ENCODE measurements at regions not wholly inside any gene's neighbourhood (a gene's known extent, or its start where the extent isn't known, plus 50 kb on each side); places are given as distances from the start of the nearest gene placed in this dataset.

DNA sequence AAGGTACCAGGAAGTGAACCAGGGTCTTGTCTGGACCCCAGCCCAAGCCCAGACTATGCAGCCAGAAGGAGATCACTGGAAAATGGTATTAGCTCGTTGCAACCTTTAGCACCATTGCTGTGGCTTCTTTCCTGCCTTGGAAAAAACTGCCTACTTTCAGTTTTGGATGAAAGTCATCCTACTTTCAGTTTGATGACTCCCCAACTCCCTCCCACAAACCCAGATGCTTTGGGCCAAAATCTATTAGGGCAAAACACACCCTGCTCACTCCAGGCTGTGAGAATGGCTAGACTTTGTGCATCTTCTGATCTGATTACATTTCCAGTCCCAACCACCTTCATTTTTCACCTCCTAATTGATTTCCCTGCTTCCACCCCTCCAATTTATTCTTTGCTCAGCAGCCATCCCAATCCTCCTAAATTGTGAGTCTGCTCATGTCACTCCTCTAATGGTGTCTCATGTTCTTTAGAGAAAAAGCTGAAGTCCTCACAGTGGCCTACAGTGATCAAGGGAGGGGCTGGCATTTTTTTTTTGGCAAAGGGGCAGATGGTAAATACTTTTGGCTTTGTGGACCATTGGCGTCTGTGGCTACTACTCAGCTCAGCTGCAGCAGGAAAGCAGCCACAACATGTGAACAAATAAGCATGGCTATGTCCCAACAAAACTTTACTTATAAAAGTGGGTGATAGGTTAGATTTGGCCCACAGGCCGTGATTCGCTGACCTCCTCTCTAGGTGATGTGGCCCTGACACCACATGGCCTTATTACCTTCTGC, 368.7 kb downstream of the SLC4A3 start:
- Histone ChIP-seq H3K27ac (ENCODE audit: low read depth, low read length) (no peak overlapping the region), H3K36me3 (ENCODE audit: insufficient read depth, low read length) (no peaks in the 10 kb centered on the region)
- no peak for DNase-seq (ENCODE audit: insufficient read length, low spot score, missing footprints)

DNA sequence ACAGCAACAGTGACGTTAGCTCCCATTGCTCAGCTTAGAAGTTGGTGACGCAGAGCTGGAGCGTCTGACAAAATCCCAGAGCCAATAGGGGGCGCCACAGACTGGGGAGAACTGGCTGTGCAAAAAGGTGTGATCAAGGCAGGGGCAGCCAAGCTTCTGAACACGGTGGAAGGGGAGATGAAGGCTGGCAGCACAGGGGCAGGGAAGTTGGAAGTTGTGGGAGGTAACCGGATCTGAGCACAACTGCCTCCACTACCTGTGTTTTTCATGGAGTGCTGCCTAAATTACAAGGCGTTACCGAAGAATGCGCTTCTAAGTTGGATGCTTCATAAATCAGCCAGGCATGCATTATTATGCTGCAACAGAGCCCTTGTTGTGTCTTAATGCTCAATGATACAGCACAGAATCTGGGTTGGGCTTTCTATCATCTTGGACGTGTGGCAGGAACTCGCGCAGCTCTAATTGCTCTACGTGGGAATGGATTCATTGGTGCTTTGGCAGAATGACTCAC, 370.0 kb downstream of the SLC4A3 start:
- peaks cover 17% of the 10 kb centered on the region for H3K4me1 ChIP-seq (ENCODE audit: insufficient read depth, low read length)
- no peak for DNase-seq (ENCODE audit: insufficient read length, low spot score, missing footprints)

More for the DNA sequence above, 368.7 kb downstream of the SLC4A3 start:
- H3K27me3 ChIP-seq (ENCODE audit: insufficient read depth, low read length) = no peaks in the 10 kb centered on the region
- no peak overlapping the region for H3K4me3 ChIP-seq (ENCODE audit: insufficient read depth, low read length)
- TF ChIP-seq, protein P1, sequence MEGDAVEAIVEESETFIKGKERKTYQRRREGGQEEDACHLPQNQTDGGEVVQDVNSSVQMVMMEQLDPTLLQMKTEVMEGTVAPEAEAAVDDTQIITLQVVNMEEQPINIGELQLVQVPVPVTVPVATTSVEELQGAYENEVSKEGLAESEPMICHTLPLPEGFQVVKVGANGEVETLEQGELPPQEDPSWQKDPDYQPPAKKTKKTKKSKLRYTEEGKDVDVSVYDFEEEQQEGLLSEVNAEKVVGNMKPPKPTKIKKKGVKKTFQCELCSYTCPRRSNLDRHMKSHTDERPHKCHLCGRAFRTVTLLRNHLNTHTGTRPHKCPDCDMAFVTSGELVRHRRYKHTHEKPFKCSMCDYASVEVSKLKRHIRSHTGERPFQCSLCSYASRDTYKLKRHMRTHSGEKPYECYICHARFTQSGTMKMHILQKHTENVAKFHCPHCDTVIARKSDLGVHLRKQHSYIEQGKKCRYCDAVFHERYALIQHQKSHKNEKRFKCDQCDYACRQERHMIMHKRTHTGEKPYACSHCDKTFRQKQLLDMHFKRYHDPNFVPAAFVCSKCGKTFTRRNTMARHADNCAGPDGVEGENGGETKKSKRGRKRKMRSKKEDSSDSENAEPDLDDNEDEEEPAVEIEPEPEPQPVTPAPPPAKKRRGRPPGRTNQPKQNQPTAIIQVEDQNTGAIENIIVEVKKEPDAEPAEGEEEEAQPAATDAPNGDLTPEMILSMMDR (IDR thresholded peaks at IDR 0.05; ENCODE audit: extremely low read depth, low read depth, low read length) = no peak
- H3K79me2 ChIP-seq (ENCODE audit: insufficient read depth, low read length) = no peaks in the 10 kb centered on the region
- H3K4me1 ChIP-seq (ENCODE audit: insufficient read depth, low read length) = peaks cover 5% of the 10 kb centered on the region
- H2AFZ ChIP-seq (ENCODE audit: low read length) = peak overlapping the region; percentile 49
- no peak overlapping the region for H3K4me2 ChIP-seq (ENCODE audit: insufficient read depth, low read length)
- H3K9me3 ChIP-seq (ENCODE audit: low read depth, low read length) = no peaks in the 10 kb centered on the region
- no peaks in the 10 kb centered on the region for H4K20me1 ChIP-seq (ENCODE audit: insufficient read depth, low read length)

DNA sequence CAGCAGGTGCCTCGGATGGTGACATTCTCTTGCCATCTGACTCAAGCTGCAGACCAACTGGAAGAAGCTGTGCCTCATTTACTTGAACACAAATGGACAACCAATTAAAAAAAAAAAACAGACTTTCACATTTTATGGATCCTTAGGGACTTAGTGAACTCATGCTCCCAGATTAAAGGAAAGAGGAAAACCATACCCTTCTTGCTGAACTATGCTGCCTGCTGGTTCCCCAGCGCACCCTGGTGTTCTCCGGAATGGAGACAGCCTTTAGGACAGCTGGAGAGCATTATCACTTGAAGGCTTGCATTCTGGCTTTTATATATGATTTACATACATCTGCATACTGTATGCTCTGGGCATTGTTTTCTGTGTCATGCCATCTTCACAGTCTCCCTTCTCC, 370.7 kb downstream of the SLC4A3 start:
- Histone ChIP-seq H2AFZ (ENCODE audit: low read length) (no peak overlapping the region), H3K27me3 (ENCODE audit: insufficient read depth, low read length) (no peaks in the 10 kb centered on the region), H3K4me1 (ENCODE audit: insufficient read depth, low read length) (peaks cover 17% of the 10 kb centered on the region), H3K36me3 (ENCODE audit: insufficient read depth, low read length) (no peaks in the 10 kb centered on the region), H4K20me1 (ENCODE audit: insufficient read depth, low read length) (no peaks in the 10 kb centered on the region), H3K79me2 (ENCODE audit: insufficient read depth, low read length) (no peaks in the 10 kb centered on the region), H3K9me3 (ENCODE audit: low read depth, low read length) (no peaks in the 10 kb centered on the region), H3K4me2 (ENCODE audit: insufficient read depth, low read length) (no peak overlapping the region), H3K27ac (ENCODE audit: low read depth, low read length) (no peak overlapping the region), H3K4me3 (ENCODE audit: insufficient read depth, low read length) (no peak overlapping the region)
- DNase-seq (ENCODE audit: insufficient read length, low spot score, missing footprints) = peak; percentile 88
- TF ChIP-seq, protein P1 (IDR thresholded peaks at IDR 0.05; ENCODE audit: extremely low read depth, low read depth, low read length) = peak; percentile 36

More for the DNA sequence above, 370.0 kb downstream of the SLC4A3 start:
- Histone ChIP-seq H4K20me1 (ENCODE audit: insufficient read depth, low read length) (no peaks in the 10 kb centered on the region), H2AFZ (ENCODE audit: low read length) (peak overlapping the region; percentile 21), H3K9me3 (ENCODE audit: low read depth, low read length) (no peaks in the 10 kb centered on the region), H3K79me2 (ENCODE audit: insufficient read depth, low read length) (no peaks in the 10 kb centered on the region), H3K4me3 (ENCODE audit: insufficient read depth, low read length) (no peak overlapping the region), H3K27me3 (ENCODE audit: insufficient read depth, low read length) (no peaks in the 10 kb centered on the region), H3K4me2 (ENCODE audit: insufficient read depth, low read length) (peak overlapping the region; percentile 43), H3K27ac (ENCODE audit: low read depth, low read length) (no peak overlapping the region), H3K36me3 (ENCODE audit: insufficient read depth, low read length) (no peaks in the 10 kb centered on the region)
- TF ChIP-seq, protein P1 (IDR thresholded peaks at IDR 0.05; ENCODE audit: extremely low read depth, low read depth, low read length) = peak; percentile 80

DNA sequence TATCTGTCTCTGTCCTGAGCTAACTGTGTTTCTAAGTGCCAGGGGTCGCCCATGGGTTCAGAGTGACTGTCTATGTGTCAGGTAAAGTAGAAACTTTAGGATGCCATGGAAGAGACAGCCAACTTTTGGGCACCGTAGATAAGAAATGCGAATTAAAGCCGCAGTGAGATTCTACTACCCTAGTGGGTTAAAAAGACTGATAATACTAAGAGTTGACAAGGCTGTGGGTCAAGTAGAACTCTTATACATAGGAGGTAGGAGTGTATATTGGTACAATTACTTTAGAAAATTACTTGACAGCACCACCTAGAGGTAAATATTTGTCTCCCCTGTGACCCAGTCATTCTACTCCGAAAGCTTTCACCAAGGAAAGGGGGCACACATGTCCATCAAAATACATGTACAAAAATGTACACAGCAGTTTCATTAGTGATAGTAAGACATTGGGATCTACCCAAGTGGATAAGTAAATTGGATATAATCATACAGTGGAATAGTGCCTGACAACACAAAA, 371.3 kb downstream of the SLC4A3 start:
- Histone ChIP-seq H3K4me1 (ENCODE audit: insufficient read depth, low read length) (peaks cover 17% of the 10 kb centered on the region), H3K36me3 (ENCODE audit: insufficient read depth, low read length) (no peaks in the 10 kb centered on the region), H3K27me3 (ENCODE audit: insufficient read depth, low read length) (no peaks in the 10 kb centered on the region), H3K4me2 (ENCODE audit: insufficient read depth, low read length) (no peak overlapping the region), H3K9me3 (ENCODE audit: low read depth, low read length) (no peaks in the 10 kb centered on the region), H4K20me1 (ENCODE audit: insufficient read depth, low read length) (no peaks in the 10 kb centered on the region), H3K4me3 (ENCODE audit: insufficient read depth, low read length) (no peak overlapping the region), H3K27ac (ENCODE audit: low read depth, low read length) (no peak overlapping the region), H3K79me2 (ENCODE audit: insufficient read depth, low read length) (no peaks in the 10 kb centered on the region), H2AFZ (ENCODE audit: low read length) (no peak overlapping the region)
- no peak for DNase-seq (ENCODE audit: insufficient read length, low spot score, missing footprints)
- TF ChIP-seq, protein P1 (IDR thresholded peaks at IDR 0.05; ENCODE audit: extremely low read depth, low read depth, low read length) = peak; percentile 16
